HG03558 (cell line): ENCODE measurements at regions not wholly inside any gene's neighbourhood (a gene's known extent, or its start where the extent isn't known, plus 50 kb on each side); places are given as distances from the start of the nearest gene placed in this dataset.

ENCODE experiments used
- ATAC-seq: cut with Tn5 transposase; IDR thresholded peaks from one replicate; pipeline ENCODE4 v1.9.1; 2021; ENCODE audit warnings: moderate number of reproducible peaks; ENCODE audit not compliant: unreplicated experiment; ENCODE audit errors: extremely low read depth

DNA sequence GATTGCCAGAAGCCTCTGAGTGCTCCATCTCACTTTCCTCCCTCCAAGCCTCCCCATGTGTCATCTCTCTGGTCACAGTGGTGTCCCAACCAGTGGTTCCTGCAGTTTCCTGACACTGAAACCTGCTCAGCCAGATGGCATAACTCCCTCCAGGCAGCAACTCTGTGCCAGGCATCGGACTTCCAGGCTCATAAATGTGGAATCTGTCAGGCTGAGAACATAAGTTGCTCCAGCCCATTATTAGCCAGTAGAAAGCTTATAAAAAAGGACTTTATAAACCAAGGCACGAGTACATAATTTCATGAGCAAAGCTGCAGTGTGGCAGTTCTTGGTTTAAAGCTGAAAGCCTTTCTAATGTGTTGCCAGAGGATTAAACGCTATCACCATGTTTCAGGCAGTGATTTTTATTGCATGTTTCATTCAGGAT lies 194.3 kb downstream of the DACT1 start:
- no peak for ATAC-seq

DNA sequence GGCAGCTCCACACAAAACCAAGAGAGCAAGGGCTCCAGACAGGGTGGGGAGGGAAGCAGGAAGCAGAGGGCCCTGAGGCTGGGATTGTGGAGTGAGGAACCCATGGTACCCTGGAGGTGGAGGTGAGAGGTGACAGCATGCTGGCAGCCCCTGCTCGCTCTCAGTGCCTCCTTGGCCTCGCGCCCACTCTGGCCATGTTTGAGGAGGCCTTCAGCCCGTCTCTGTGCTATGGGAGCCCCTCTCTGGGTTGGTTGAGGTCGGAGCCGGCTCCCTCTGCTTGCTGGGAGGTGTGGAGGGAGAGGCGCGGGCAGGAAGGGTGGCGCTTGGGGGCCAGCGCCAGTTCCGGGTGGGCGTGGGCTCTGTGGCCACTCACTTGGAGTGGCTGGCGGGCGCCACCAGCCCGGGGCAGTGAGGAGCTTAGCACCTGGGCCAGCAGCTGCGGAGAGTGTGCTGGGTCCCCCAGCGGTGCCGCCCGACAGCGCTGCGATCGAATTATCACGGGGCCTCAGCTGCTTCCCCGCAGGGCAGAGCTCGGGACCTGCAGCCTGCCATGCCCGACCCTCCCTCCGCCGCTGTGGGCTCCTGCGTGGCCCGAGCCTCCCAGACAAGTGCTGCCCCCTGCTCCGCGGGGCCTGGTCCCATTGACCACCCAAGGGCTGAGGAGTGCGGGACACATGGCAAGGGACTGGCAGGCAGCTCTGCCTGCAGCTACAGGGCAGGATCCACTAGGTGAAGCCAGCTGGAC lies 196.0 kb downstream of the DACT1 start:
- ATAC-seq = no peak

DNA sequence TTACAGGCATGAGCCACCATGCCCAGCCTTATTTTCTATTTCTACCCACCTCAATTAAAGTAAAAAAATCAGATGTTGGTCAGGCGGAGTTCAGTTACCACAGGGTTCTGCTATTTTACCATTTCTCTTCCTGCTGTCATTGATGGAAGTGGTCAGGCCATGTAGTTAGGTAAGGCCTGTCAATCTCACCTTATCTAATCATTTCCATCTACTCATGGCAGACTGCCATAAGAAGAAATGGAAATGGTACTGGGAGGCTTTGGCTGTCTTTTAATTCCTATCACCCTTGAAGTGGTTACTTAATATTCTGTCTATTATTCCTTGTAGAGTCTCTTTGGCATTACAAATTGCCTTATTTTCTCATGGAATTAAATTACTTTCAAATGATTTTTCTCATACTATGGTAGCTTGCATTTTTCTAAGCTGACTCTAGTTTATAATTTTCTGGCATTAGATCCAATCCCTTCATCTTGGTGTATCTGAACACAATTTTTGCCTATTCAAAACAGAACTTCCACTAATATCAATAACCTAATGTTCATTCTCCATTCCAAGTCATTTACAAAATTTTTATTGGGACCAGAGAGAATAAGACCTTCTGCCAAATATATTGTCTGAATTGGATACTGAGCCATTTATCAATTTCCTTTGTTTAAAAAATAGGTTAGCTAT lies 198.7 kb downstream of the DACT1 start:
- ATAC-seq = no peak

DNA sequence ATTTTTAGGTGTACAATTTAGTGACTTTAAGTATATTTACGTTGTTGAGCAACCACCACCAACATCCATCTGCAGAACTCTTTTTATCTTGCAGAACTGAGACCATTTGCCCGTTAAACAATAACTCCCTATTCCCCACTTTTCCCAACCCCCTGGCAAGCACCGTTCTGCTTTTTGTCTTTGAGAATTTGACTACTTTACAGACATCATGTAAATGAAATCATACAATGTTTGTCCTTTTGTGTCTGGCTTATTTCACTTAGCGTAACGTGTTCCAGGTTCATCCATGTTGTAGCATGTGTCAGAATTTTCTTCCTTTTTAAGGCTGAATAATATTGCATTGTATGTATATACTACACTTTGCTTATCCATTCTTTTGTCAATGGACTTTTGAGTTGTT lies 201.5 kb downstream of the DACT1 start:
- no peak for ATAC-seq

DNA sequence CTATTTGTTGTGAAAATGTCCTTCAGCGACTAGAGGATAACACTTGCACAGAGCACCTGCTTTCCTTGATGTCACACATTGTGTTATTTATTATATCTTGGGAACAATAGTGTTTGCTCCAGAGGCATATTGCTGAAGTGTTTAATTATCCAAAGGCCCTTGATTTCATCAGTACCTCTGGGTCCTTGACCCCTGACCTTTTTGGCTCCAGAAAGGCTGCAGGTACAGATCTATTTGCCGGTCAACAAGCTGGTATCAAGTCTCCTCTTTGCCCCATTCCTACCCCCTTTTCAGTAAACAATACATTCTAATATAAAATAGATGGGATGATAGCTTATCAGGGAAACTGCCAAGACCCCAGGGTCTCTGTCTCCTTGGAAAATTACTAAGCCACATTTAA lies 206.8 kb downstream of the DACT1 start:
- no peak for ATAC-seq

DNA sequence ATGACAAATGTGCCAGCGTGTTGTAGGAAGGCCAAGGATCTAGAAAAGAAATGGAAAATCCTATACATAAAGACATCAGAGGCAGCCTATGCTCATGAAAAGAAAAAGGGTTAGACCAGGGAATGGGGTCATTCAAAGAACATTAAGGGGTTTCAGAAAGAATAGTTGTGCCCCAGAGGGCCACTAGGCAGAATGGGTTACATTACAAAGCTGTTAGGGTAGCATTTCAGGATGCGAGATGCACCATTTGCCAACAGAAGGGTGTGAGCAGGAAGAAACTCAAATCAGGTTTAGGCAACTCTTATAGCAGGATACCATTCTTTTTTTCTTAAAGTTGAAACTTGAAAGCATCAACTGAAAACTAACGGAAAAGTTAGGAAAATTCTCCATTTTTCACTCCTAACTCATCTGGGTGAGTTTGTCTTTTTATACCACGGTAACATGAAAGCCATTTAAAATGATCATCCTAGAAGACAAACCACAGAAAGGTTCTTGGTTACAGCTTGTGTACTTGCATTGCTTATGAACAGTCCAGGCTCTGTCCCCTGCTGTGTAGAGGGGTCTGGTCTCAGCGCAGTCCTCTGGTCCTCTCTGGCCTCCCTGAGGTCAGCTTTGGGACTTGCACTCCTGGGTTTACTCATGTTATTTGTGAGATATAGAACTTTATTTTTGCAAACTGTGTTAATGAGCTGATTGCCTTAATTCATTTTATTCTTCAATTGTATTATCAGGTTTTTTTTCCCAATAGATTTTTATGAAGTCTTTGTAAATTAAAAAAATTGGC lies 209.1 kb downstream of the DACT1 start:
- ATAC-seq = no peak

DNA sequence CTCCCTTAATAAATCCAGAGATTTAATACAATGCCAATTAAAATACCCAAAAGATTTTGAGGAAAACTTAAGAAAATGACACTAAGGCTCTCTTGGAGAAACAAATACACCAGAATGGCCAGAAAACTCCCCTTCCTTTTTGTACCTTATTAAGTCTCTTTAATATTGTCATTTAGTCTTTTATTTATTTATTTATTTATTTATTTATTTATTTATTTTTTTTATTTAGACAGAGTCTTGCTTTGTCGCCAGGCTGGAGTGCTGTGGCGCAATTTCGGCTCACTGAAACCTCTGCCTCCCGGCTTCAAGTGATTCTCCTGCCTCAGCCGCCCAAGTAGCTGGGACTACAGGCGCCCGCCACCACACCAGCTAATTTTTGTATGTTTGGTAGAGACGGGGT lies 210.6 kb downstream of the DACT1 start:
- ATAC-seq = no peak

DNA sequence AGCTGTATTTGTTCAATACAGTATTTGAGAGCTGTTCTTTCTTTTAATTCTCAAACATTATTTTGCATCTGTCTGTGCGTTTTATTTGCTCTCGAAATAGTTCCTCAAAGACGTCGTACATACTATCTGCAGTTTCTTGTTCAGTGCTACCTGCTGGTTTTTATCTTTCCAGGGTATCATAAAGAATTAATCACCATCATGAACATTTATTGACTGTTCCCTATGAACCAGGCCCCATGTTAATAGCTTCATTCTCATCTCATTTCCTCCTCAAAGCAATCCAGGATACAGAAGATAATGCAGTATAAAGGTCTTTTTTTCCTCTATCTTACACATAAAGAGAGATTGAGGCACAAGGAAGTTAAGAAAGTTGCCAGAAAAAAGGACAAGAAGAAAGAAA lies 211.8 kb downstream of the DACT1 start:
- ATAC-seq = no peak

DNA sequence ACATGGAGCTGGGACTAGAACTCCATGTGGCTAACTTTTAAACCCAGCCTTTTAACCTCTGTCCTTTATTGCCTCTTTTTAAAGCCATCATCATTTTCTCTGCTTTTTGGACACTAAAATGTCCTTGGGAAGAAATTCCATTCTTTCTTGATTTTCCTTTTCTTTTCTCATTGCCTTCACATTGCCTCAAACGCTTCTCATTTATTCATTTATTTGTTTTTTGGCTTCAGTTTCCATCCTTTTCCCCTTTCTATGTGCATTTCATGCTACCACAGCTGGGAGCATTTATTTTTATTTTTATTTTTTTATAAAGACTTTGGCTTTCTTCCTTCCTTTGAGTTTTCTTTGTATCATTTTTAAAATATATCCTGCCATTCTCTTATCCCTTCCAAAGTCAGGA lies 212.2 kb downstream of the DACT1 start:
- no peak for ATAC-seq

DNA sequence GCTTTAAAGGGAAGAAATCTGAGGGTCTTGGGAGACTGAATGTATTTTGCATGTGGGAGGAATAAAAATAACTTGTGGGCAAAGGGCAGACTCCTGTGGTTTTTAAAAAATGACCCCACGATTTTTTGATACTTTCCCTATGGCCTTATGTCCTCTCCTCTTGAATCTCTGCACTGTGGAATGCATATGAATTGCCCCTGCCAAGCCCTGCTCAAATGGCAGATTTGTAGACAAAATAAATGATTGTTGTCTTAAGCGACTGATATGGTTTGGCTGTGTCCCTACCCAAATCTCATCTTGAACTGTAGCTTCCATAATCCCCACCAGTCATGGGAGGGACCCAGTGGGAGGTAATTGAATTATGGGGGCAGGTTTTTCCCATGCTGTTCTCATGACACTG lies 223.8 kb downstream of the DACT1 start:
- no peak for ATAC-seq

DNA sequence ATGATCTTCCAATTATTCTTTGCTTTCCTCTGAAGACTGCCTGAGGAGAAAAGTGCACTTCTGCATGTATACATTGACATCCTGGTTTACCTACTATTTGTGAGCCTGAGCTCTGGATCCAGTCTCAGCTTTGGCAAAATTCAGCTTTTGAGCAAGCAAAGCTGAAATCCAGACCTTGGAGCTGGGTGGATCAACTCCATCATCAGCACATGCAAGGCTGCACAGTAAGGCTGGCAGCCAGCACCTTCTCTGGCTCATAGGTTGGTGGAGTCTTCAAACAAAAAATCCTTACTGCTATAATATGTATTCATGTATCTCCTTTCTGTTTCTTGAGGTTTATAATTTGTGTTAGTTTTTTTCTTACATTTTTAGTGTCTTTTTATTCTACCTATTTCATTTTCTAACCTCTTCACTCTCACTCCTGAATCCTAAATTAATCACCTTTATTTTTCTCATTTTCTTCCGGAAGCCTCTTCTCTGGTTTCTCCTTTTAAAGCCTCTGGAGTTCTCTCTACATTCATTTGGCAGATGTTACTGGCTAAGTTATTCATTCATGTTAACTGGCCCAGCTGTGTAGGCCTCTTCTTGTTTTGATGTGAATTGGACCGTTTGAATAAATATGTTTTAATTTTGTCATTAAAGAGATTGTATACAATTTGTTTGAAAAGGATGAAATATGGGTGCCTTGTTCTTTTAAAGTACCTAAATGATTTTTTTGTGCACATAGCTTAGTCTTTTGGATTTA lies 224.8 kb downstream of the DACT1 start:
- ATAC-seq = no peak

DNA sequence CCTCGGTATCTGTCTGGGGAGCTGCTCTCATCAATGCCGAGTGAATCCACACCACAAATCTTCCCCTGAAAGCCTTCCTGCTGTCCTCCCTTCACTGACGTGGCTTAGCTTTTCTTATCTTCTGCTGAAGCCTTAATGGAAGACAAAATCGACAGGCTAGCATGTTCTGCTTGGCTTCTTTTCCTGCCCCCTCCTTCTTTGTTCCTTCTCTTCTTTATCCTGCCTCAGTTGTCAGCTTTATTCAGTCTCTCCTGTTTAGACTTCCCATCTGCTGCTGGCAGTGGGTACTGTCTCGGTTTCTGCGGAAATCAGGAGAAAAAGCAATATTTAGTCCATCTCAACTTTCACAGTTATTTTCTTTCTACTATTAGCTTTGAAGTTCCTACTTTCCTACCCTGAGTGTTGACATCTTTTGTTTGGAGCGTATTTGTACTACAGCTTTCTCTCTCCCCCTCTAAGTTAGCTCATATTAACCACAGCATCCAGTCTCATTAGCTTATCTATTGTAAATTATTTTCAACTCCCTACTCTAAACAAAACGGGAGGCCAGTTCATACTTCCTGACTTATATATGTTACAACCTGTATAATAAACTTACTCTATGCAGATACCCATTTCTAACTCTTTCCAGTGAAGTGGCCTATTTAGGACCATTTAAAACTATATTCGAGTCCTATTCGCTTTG lies 226.0 kb downstream of the DACT1 start:
- ATAC-seq = no peak

DNA sequence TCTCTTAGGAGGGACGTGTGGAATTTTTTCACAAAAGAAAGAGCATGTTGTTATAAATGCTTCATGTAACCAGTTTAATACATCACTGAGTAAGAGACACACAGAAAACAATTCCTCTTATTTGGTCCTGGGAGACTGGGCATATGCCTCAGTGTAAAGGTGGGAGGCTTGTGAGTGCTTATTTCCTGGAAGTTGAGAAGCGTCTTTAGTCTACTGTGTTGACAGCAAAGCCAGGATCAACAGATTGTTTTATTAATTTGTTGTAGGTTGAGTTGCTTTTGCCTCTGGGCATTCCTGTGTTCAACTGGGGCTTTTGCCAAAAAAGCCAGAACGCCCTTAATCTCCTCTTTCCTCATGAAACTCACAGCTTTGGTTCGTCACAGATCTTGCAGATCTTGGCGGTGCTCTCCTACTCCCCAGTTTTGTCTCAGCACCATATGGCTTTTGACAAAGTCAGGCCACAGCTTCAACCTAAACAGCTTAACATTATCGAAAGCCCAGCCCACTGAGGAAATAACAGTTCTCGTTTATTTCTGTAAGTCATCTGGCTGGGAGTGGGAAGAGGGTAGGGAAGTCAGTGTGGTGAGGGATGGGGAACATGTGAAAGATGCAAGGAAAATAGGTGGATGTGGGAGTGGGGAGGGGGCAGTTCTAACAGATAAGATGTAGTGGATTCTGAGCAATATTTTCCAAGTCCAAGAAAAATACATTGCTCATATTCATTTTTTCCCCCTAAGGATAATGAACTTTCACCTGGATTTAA lies 227.2 kb downstream of the DACT1 start:
- ATAC-seq = no peak

DNA sequence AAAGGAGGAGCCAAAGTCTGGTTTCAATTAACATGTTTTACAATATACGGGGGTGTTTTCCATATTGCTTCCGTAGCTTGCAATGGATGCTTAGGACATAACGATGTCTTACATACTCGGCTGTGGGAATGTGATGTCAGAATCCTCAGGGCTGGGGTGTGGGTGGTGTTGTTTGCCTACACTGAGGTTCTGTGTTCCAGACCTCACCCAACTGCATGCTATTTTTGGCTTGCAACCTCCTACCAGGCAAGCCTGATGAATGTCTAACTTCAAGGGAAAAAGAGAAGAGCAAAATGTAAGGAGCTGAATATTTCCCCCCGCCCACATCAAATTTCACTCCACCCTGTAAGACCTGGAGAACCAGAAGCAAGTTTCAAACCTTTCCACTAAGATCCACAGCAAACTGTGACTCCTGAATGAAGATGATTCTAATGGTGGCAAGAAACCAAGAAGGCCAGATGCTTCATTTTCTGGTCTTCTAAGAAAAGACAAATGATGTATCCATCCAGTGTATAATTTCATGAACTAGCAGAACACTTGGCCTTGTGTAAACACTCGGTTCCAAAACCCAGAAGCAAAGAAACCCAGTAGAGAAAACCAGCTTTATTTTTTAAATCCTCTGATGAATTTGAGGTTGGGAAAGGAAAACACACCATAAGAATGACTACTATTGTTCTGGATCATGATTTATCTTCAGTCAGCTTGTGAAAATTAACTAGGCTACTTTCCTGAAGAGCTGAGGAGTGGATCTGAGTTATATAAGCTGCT lies 227.9 kb downstream of the DACT1 start:
- ATAC-seq = no peak

DNA sequence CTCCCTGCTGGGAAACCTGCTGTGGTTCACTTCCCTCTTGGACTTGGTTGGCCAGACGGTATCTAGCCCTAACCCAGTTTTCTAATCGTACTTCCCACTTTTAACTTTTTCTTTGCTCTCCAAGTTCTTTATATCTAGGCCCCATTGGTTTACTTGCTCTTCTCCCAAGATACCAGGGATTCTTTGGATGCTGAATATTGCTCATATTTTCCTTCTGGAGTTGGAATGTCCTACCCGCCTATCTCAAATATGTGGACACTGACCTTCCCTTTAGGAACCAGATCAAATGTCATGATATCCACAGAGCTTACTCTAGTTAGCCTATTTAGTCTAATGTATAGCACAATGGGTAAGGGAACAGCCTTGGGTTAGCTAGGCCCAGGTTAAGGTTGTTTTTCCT lies 228.6 kb downstream of the DACT1 start:
- no peak for ATAC-seq

DNA sequence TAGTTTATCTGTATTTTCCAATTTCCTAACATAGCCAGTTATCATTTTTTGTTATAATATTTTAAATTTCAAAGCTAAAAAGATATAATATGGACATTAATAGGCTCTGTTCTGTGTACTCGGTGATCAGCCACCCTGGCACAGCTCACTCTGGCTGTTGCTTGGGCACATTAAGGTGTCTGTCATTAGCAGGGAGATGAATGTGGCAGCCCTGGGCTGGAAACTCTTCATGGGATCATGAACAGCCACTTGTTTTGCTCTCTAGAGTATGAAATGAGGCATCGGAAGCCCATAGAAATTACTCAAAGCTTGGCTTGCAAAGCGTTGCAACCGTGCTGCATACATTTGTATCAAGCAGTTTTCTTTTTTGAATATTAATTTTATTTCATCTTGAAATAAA lies 233.2 kb downstream of the DACT1 start:
- no peak for ATAC-seq

DNA sequence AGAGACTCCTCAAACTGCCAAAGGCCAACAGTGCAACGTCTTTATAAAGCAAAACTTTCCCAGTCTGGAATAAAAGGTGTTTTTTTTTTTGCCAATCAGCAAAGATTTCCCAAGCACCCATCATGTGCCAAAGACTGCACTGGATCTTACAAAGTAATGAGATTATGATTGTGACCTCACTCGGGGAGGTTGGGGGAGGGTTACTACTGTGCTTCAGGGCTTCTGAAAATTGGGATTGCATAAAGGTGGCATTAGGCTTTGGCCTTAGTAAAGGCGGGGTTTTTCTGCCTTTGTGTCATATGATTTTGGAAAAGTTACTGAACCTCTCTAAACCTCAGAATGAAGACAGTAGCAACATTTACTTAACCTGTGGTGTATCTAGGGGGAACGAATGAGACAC lies 233.8 kb downstream of the DACT1 start:
- ATAC-seq = no peak

DNA sequence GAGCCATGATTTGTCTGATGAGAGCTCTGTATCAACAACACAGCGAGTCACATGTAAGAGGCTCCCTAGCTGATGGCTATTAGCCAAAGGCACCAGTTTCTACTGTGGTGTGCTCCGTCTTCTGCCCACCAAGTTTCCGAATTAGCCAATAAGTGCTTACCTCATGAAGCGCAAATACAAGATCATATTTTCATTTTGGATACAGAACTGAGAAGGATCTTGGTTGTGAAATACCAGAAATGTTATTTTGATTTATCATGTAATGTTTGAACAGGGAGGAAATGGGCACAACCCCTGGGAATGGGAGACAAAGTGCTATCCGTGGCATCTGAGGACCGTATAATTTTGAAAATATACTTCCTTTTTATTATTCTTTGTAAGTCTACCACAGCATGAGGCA lies 234.3 kb downstream of the DACT1 start:
- ATAC-seq = no peak
